ENCODE measurements at regions not wholly inside any gene's neighbourhood (a gene's known extent, or its start where the extent isn't known, plus 50 kb on each side); places are given as distances from the start of the nearest gene placed in this dataset.

GRCh38 chr6:113403966-113404595, 453.1 kb upstream of the MARCKS start:
- DNase-seq = no peak
- Histone ChIP-seq H3K27me3 (replicated peaks) (no peaks in the 10 kb centered on the region), H3K4me3 (ENCODE audit: low read depth, low read length) (no peak overlapping the region), H3K27ac (no peak overlapping the region), H3K36me3 (replicated peaks) (no peaks in the 10 kb centered on the region)
- in situ Hi-C loops (cut with HindIII; ENCODE audit: low pct_ligation_motif_present, low sequenced_read_pairs) = no loop called here
- no peak for TF ChIP-seq CTCF (IDR thresholded peaks at IDR 0.05; ENCODE audit: low read depth, low read length, missing control alignments)

- no peak for TF ChIP-seq CTCF (IDR thresholded peaks at IDR 0.05; ENCODE audit: low read depth, low read length, missing control alignments)
- Histone ChIP-seq H3K27me3 (replicated peaks) (no peaks in the 10 kb centered on the region), H3K4me3 (ENCODE audit: low read depth, low read length) (no peak overlapping the region), H3K27ac (no peak overlapping the region), H3K36me3 (replicated peaks) (no peaks in the 10 kb centered on the region)
- DNase-seq = no peak
- in situ Hi-C loops (cut with HindIII; ENCODE audit: low pct_ligation_motif_present, low sequenced_read_pairs) = no loop called here
Observed at GRCh38 chr6:113405326-113406047, 451.7 kb upstream of the MARCKS start.

GRCh38 chr6:113406048-113406695, 451.0 kb upstream of the MARCKS start:
- no peak for DNase-seq
- Histone ChIP-seq H3K27ac (no peak overlapping the region), H3K36me3 (replicated peaks) (no peaks in the 10 kb centered on the region), H3K4me3 (ENCODE audit: low read depth, low read length) (no peak overlapping the region), H3K27me3 (replicated peaks) (no peaks in the 10 kb centered on the region)
- no peak for TF ChIP-seq CTCF (IDR thresholded peaks at IDR 0.05; ENCODE audit: low read depth, low read length, missing control alignments)
- in situ Hi-C loops (cut with HindIII; ENCODE audit: low pct_ligation_motif_present, low sequenced_read_pairs) = no loop called here

- H3K4me3 ChIP-seq (ENCODE audit: low read depth, low read length) = no peak overlapping the region
- no peak for TF ChIP-seq CTCF (IDR thresholded peaks at IDR 0.05; ENCODE audit: low read depth, low read length, missing control alignments)
- H3K27me3 ChIP-seq (replicated peaks) = no peaks in the 10 kb centered on the region
- no peak for DNase-seq
- H3K27ac ChIP-seq = no peak overlapping the region
- no peaks in the 10 kb centered on the region for H3K36me3 ChIP-seq (replicated peaks)
- in situ Hi-C loops (cut with HindIII; ENCODE audit: low pct_ligation_motif_present, low sequenced_read_pairs) = no loop called here
Observed at GRCh38 chr6:113411011-113411410, 446.1 kb upstream of the MARCKS start.

DNA sequence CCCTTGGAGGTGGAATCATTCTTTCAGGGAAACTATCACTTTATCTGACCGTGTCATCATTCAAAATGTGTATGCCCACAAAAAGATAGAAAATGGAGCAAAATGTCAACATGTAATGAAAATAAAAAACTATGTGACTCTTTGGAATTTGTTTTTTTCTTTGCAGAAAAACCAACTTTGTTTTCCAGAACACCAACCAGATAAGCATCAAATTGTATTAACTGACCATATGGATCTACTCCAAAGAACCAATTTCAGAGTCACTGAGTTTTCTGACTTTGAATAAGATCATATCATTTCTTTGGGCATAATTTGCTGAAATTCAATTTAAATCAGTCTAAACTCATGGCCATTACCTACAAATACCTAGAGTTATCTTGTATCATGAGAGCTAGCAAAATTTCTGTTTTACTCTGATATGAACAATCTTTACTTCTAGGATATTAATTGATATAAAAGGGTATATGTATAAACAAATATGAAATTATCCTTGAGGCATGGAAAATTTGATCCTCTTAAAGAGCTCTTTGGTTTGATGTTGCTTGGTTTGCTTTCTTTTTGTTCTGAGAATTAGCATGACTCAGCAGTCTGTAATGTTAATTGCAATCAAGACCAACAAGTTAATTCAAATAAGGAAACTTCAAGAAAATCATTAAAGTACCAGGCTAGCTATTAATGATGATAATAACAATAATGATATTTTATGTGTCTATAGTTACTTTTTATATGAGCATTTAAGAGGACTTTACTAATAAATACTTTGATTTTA, 444.4 kb upstream of the MARCKS start:
- in situ Hi-C loops (cut with HindIII; ENCODE audit: low pct_ligation_motif_present, low sequenced_read_pairs) = no loop called here
- no peak for DNase-seq
- Histone ChIP-seq H3K4me3 (ENCODE audit: low read depth, low read length) (no peak overlapping the region), H3K36me3 (replicated peaks) (no peaks in the 10 kb centered on the region), H3K27ac (no peak overlapping the region), H3K27me3 (replicated peaks) (no peaks in the 10 kb centered on the region)
- TF ChIP-seq CTCF (IDR thresholded peaks at IDR 0.05; ENCODE audit: low read depth, low read length, missing control alignments) = no peak
